ENCODE measurements at regions not wholly inside any gene's neighbourhood (a gene's known extent, or its start where the extent isn't known, plus 50 kb on each side); places are given as distances from the start of the nearest gene placed in this dataset.
A peak's percentile ranks its signal among the peaks of the same experiment; 100 is the strongest.

GRCh38 chr10:35898716-35899440 lies 256.8 kb upstream of the FZD8 start:
- H3K4me3 ChIP-seq, result no peak overlapping the region
- TF ChIP-seq, protein P1, sequence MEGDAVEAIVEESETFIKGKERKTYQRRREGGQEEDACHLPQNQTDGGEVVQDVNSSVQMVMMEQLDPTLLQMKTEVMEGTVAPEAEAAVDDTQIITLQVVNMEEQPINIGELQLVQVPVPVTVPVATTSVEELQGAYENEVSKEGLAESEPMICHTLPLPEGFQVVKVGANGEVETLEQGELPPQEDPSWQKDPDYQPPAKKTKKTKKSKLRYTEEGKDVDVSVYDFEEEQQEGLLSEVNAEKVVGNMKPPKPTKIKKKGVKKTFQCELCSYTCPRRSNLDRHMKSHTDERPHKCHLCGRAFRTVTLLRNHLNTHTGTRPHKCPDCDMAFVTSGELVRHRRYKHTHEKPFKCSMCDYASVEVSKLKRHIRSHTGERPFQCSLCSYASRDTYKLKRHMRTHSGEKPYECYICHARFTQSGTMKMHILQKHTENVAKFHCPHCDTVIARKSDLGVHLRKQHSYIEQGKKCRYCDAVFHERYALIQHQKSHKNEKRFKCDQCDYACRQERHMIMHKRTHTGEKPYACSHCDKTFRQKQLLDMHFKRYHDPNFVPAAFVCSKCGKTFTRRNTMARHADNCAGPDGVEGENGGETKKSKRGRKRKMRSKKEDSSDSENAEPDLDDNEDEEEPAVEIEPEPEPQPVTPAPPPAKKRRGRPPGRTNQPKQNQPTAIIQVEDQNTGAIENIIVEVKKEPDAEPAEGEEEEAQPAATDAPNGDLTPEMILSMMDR (IDR thresholded peaks at IDR 0.05), result no peak
- TF ChIP-seq POLR2A (IDR thresholded peaks at IDR 0.05) (no peak), EP300 (IDR thresholded peaks at IDR 0.05) (no peak)
- H3K27me3 ChIP-seq, result no peaks in the 10 kb centered on the region
- WGBS, 2 donors, result 72 to 78% methylated on average over 17 of the region's 18 CpGs
- no peak overlapping the region for H3K27ac ChIP-seq
- no peak for DNase-seq (ENCODE audit: low spot score in 2 of 2)
- H3K36me3 ChIP-seq, result no peaks in the 10 kb centered on the region
- peaks cover 0 to 9% (median 0%) of the 10 kb centered on the region in 4 donors for H3K4me1 ChIP-seq
- no peaks in the 10 kb centered on the region for H3K9me3 ChIP-seq

- H3K27me3 ChIP-seq, result no peaks in the 10 kb centered on the region
- H3K4me3 ChIP-seq, result no peak overlapping the region
- no peaks in the 10 kb centered on the region for H3K9me3 ChIP-seq
- no peak for DNase-seq (ENCODE audit: low spot score in 2 of 2)
- 44 to 55% methylated on average over 5 of the region's 5 CpGs for WGBS, 2 donors
- no peak overlapping the region for H3K27ac ChIP-seq
- H3K36me3 ChIP-seq, result no peaks in the 10 kb centered on the region
- no peak for TF ChIP-seq EP300 (IDR thresholded peaks at IDR 0.05)
- TF ChIP-seq, protein P1 (IDR thresholded peaks at IDR 0.05), result no peak
- no peak for TF ChIP-seq POLR2A (IDR thresholded peaks at IDR 0.05)
- peaks cover 0 to 9% (median 0%) of the 10 kb centered on the region in 4 donors for H3K4me1 ChIP-seq
Observed at GRCh38 chr10:35896001-35896400, 253.9 kb upstream of the FZD8 start.

DNA sequence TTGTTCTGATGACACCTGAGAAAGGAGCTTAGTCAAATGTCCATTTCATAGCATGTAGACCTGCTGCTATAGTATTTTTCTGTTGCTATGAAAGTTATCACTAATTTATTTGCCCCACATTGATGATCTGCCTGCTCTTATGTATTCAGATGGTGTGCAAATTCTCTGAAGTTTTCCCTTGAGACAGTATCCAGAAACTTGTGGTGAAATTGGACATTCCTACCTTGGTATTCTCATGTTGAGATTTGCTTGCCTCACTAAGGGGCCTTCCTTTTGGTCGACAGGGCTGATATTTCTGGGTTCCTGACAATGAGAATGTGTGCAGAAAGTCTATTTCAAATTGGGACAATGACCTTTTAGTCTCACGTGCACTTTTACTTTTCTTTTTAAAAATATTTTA lies 253.2 kb upstream of the FZD8 start:
- Histone ChIP-seq H3K9me3 (no peaks in the 10 kb centered on the region), H3K4me3 (no peak overlapping the region), H3K27me3 (no peaks in the 10 kb centered on the region), H3K27ac (no peak overlapping the region), H3K36me3 (no peaks in the 10 kb centered on the region), H3K4me1 (peaks cover 0 to 9% (median 0%) of the 10 kb centered on the region in 4 donors)
- WGBS, 2 donors, result 36 to 38% methylated on average over 2 of the region's 2 CpGs
- TF ChIP-seq EP300 (IDR thresholded peaks at IDR 0.05) (no peak), POLR2A (IDR thresholded peaks at IDR 0.05) (no peak)
- TF ChIP-seq, protein P1 (IDR thresholded peaks at IDR 0.05), result no peak
- DNase-seq (ENCODE audit: low spot score in 2 of 2), result no peak

DNA sequence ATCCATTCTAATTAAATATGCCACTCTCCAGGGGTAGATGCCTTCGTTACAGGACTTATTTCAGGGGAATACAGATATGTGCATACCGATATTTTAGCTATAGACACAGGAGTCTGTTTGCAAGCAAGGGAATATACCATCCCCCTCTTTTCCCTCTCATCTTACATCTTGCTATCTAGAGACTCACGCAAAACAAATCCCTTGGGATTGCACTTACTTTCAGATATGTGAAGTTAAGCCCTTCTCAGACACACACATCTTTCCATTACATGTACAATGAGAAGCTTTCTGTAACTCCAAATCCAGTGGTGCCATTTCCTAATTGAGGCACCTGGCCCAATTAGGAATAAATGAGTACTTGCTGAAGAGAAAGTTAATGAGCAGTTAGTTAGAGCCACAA lies 250.4 kb upstream of the FZD8 start:
- WGBS, 2 donors, result 86 to 92% methylated on average over 3 of the region's 3 CpGs
- Histone ChIP-seq H3K27ac (no peak overlapping the region), H3K36me3 (no peaks in the 10 kb centered on the region), H3K4me3 (no peak overlapping the region), H3K4me1 (peaks cover 0 to 9% (median 2%) of the 10 kb centered on the region in 4 donors), H3K9me3 (no peaks in the 10 kb centered on the region), H3K27me3 (no peaks in the 10 kb centered on the region)
- no peak for DNase-seq (ENCODE audit: low spot score in 2 of 2)
- TF ChIP-seq EP300 (IDR thresholded peaks at IDR 0.05) (no peak), POLR2A (IDR thresholded peaks at IDR 0.05) (no peak)
- TF ChIP-seq, protein P1 (IDR thresholded peaks at IDR 0.05), result no peak

DNA sequence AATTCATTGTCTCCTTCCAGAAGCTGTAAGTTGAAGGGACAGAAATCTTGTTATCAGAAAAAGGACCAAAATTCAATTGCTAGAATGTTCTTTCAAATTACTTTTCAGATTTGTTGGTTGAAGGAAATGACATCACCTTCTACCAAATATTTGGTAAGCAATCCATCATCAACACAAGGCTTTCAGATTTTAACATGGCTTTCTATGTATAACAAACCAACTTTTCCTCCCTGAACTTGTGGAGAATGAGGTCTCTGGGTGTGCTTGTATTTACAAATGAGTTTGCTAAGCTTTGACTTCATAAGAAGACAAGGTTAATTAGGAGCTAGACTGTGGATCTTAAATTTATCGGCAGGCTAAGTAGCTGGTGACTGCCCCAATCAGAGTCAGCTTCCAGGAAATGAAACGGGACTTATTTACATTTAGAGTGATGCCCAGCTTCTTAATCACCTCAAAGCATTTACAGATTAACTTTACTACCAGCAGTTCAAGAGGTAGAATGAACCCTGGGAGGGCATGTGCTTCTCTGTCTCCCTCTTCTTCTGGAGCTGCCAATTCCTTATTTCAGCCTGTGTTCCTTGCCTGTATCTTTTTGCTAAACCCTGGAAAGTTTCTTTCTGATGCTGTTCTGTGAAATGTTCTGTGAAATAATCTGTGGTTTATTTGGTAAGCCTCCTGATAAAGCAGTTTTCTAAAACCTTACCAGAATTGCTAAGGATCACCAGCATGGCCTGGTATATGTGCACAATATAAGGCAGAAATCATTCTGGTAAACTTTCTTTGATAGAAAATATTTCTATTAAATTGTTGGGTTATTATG lies 248.8 kb upstream of the FZD8 start:
- Histone ChIP-seq H3K4me1 (peaks cover 0 to 5% (median 2%) of the 10 kb centered on the region in 4 donors), H3K27me3 (no peaks in the 10 kb centered on the region), H3K27ac (peak overlapping the region; percentile 16 to 73 (median 48)), H3K9me3 (no peaks in the 10 kb centered on the region), H3K36me3 (no peaks in the 10 kb centered on the region), H3K4me3 (no peak overlapping the region)
- 41 to 52% methylated on average over 2 of the region's 2 CpGs for WGBS, 2 donors
- no peak for DNase-seq (ENCODE audit: low spot score in 2 of 2)
- TF ChIP-seq POLR2A (IDR thresholded peaks at IDR 0.05) (no peak), EP300 (IDR thresholded peaks at IDR 0.05) (no peak)
- TF ChIP-seq, protein P1 (IDR thresholded peaks at IDR 0.05), result no peak
